Ureter (tissue), 1 donor: ENCODE measurements at regions not wholly inside any gene's neighbourhood (a gene's known extent, or its start where the extent isn't known, plus 50 kb on each side); places are given as distances from the start of the nearest gene placed in this dataset.

Source experiments
- DNase-seq: peaks from one replicate; pipeline ENCODE4 v3.0.0-alpha.2; 2020; ENCODE audit warnings: low spot score
- donor health status: DM: yes; HTN: yes; CAD: no.

DNA sequence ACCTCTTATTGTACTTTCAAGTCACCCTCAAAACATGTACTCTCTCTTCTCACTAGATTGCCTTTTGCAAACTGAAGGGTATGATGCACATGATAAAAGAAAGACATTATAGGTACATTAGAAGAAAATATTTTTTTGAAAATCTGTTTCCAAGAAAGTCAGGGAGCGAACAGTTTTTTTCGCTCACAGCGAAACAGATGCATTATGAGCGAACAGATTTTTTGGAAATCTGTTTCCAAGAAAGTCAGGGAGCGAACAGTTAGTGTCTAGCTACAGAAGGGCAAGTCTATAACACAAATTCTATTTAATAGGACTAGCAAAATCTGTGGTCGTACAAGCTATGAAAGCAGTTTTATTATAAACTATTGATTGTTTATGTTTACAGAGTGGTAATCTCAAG is 296.2 kb upstream of the ANO3 start:
- DNase-seq: no peak

DNA sequence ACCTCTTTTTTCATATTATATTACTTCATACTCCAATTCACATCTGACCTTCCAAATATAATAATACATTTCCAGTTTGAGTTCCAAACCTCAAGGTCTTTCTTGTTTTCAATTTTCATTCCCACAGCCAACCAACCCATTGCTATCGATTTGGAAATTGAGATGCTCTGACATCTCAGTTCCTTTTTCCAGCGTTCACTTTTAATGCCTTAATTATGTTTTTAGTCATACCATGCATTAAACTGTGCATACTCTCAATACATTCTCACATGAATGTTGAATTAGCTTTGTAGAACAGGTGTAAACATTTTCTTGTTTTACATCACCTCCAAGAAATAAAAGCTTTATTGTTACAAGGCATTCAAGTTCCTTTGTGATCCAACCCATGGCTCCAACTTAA is 294.2 kb upstream of the ANO3 start:
- no peak for DNase-seq

DNA sequence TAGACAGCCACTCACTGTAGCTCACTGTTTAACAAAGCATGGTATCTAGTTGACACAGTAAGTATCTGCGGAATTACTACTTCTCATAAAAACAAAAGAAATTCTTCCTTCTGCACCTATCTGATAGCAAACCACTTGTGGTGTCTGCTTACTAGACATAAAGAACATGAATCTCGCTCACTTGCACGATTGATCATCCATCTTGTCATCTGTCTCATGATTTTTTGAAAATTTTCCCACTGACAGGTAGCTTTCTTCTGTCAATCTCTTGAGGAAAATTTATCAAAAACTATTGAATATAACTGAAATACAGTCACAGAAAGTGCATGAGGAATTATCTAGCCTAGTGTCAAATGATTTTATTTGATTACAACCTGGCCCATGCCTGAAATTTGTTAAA is 291.6 kb upstream of the ANO3 start:
- no peak for DNase-seq

DNA sequence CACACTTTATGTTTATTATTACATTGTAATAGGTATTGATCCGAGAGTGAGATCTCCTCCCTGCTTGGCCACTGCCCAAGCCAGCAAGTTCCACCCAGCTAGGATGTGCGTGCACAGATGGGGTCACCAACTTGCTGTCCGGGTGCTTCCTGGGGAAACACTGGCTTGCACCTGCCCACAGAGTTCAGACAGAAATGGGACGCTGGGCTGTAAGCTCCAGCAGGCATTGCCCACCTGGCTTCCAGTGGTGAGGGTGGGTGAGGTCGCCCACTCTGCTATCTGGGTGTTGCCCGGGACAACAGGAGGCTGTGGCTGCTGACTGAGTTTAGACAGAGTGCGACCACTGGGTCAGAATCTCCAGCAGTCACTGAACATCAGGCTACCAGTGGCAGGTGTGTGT is 289.8 kb upstream of the ANO3 start:
- DNase-seq: no peak

DNA sequence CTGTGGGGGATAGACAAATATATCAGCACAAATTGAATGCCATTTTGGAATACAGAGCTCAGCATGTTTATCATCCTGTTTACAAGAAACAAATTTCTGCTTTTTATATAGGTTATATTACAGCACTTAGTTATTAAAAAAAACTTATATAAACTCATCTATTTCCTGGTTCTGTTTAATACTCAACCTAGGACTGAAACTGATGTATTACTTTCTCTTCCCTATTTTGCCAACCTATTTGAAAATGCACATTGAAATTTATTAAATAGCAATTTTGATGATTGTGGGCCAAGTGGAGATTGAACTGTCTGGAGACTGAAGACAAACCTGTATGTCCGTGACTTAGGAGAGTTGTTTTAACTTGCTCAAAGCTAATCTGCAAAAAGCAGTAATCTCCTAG is 288.3 kb upstream of the ANO3 start:
- DNase-seq: no peak

DNA sequence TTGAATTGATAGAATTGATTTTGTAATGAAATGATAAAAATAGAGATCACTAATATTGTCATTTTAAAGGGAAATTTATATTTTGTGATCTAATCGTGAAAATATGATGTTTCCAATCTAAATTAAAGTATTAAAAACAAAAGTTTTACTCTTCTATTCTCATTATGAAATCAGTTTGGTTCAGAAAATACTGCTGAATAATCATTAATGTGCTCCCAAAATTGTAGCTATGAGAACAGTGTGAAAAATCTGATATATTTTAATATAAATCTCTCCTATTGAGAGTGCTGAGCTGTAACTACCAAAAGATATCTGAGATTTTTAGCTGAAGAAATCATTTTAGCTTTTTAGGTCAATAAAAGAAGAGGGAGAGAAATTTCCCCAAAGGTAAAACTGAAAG is 287.5 kb upstream of the ANO3 start:
- DNase-seq: no peak

DNA sequence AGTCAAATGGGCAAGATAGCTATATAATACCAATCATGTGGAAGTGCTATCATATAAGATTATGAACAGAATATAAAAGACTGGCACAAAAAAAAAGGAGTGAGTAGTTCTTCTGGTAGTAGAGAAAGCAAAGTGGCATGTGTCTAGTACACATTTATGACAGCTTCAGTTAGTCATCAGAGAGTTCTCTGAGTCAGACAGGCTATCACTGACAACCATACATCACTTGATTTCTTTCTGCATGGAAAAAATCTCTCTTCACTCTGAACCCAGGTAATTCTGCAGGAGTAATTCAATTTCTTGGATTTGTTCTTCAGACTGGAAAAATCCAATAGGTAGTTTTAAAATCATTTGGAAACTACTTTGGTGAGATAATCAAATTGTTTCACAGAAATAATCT is 286.8 kb upstream of the ANO3 start:
- DNase-seq: no peak

DNA sequence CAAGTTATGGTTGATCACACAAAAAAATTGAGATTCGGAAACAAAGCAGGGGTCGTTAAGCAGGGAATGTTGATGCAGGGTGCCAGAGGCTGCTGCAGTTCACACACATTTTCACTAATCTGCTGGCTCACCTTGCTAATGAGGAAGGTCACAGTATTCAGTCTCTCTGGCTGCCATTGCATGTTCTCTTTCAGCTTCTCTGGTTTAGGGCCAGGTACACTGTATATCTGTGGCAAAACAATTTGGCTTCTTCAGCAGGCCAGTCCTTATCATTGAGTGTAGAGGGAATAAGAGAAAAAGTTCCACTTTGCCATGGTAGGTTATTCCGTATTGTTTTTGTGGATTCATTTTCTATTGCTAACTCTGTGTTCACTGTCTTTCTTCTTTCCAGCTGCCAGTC is 283.7 kb upstream of the ANO3 start:
- DNase-seq: no peak

DNA sequence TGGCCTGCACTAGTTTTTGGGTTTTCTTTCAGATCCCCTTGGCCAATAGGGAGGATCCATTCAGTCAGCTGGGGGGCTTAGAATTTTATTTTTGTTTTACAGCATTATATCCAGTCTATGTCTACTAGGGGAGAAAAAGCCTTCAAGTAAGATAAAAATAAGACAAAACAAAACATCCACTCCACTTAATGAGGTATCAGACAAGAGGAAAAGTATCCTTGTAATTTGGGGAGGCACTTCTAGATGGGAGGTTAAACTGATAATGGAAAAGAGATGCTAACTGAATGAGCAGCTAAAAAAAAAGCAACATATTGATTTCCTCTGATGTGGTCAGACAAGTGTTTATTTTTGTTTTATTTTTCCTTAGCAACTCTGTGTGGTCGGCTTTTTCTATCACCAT is 278.0 kb upstream of the ANO3 start:
- no peak for DNase-seq

DNA sequence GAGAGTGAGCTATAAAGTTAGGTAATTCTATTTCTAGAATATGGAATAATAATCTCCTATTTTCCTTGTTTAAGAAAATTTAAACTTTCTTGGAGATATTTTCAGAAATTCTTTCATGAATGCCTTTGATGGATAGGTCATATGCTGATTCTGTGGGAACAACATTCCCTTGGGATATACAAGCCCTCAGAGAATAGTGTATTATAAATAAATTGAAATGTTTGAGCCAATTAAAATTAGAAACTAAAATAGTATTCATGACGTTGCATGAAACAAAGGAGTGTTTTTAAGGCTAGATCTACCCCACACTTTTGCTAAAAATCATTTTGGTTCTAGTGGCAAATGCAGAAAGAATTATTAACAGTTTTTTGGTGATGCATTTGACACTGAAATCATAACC is 269.3 kb upstream of the ANO3 start:
- no peak for DNase-seq

DNA sequence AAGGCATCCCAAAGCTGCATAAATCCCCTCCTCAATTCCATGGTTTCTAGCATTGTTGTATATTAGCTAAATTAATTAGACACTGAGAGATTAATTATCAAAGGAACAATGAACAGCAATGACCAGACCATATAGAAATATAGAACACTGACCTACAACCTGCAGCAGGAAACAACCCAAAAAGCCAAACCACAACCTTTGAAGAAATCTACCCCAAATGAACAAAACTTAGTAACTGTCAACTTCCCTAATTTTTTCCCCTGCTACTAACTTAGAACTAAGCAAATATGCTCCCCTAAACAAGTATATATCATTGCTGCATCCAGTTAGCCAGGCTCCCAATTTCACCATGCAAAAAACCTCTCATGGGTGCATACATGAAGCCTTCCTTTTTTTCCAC is 268.0 kb upstream of the ANO3 start:
- no peak for DNase-seq

DNA sequence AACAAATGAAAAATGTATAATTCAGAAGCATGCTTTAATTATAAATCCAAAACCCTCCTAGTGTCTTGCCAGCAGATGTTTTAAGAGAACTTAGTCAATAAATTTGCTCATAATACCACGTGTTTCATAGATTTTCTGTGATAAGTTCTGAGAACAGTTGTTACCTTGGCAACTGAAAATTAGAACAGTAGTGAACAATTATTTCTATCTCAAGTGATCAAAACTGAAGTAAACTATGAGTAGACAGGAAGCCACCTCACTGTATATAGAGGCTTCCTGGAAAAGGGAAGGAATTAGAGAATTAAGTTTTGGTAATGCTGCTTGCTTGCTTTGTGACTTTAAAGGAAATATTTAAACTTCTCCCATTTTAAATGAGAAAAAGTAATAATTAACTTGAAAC is 266.0 kb upstream of the ANO3 start:
- DNase-seq: no peak

DNA sequence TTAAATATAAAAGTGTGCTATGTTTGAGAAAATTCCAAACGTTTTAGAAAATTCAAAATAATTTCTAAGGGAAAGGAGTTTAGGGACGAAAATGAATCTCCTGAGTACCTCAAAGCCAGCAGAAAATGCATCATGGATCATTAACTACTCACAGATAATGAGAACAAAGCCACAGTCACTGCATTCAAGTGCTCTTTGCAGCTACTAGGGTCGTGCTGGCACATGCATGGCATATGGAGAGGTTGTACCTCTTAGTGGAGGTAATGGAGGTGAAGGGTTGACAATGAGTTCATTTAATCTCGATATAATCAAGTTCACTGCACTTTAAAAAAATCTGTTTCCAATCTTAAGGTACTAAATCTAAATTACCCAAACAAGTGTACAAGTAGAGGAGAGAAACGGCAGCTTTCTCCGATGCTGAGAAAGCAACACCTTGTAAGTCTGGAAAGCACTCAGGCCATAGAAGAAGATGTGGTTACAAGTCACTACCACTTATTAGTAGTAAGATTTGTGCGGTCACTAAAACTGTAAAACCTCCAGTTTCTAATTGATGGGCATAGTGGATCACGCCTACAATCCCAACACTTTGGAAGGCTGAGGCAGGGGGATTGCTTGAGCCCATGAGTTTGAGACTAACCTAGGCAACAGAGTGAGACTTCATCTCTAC is 261.1 kb upstream of the ANO3 start:
- no peak for DNase-seq

DNA sequence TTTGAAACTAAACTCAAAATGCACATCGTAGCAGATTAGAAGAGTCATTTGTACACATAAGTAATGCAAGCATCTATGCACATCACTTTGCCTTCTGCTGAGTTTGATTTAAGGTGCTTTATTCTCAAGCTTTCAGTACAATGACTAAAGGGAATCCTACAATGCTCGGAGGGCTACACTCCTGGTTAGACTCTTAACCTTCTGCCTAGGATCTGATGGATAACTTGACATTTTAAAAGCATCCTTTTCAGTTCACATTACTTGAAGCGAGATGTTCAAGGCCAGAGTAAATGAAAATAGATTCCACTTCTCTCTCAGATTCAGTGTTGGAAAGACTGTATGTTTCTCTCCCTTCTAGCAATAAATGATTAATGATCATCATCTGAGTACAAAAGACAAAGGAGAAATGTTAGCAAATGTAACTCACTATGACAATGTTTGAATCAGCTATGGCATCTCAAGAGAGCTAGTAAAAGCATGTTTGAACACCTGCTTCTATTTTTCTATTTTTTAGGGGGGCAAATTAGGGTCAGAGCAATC is 259.2 kb upstream of the ANO3 start:
- DNase-seq: no peak

DNA sequence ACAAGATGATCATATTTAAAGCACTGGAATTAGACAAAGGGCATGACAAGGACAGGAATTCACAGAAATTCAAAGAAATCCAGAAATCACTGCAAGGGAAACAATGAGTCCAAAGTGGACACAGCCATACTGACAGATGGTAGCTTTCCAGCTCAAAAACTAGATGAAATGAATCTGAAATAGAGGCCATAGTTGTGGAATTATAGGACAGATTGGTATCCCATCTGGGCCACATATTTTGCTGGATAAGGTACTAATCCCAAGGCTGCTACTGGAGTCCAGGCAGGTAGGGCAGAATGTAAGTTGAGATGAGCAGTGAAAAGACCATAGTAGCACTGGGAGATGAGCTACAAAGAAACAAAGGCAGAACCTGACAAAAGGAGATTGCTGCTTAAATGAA is 258.3 kb upstream of the ANO3 start:
- DNase-seq: no peak

DNA sequence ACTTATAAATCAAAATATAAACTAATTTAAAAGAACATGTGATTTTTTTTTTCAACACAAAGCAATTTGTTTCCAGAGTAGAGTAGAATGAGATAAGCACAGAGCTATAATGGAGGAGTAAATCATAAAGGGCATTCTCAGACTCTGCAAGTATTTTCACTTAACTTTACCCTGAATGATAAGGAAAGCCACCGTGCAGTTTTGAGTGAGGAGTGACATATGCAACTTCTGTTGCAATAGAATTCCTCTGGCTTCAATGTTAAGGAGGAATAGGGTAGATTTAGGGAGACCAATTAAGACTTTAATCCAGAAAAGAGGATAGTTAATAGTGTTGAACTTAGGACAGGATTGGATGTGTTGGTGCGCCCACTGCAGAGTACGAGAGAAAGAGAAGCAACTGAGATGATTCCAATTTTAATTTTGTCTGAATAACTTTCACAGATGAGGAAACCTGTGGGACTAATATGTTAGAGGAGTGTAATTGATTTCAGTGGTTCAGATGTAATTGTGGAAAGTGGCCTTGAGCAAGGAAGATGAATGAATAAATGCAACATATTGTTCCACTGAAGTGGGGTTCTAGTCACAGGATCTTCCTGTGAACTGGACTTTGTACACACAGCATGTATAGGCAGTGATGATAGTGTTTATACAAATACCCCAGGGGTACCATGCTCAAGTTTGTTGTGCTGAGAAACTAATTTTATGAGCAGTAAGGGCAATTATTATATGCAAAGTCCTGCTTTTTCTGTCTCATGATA is 255.5 kb upstream of the ANO3 start:
- no peak for DNase-seq

DNA sequence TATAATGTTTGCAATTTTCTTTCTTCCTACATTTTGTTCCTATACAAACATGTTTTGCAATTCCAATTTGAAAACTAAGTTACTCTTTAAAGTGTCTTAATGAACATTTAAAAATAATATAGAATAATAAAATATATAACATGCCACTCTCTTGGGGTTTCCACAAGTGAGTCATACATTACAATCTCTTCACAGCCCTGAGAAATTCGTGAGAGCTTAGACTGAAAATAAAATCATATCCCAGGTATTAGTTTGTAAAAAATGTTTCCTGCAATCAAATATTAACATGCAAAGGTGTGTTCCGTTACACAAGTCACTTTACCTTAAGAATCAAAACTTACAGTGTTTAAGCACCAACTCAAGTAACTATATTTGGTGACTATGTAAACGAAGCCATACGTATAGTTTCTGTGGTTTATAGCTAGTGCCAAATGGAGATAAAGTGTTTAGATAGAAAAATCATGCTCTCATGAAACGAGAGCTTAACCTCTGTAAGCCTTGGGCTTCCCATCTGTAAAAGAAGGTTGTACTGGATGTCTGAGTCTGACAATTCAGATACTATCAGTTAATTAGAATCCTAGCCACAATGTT is 253.6 kb upstream of the ANO3 start:
- no peak for DNase-seq

DNA sequence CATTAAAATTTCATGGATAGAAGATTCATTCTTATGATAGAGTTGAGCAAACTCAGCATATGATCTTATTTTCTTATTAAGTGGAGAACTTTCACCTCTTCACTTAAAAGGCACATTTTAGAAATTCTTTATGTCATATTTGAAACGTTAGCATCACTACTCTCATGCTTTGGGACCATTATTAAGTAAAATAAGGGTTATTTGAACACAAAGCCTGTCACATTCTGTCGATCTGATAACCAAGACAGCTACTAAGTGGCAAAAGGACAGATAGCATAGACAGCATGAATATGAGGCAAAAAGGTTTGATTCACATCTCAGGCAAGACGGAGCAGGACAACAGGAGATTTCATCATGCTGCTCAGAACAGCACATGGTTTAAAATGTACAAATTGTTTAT is 247.6 kb upstream of the ANO3 start:
- DNase-seq: no peak

DNA sequence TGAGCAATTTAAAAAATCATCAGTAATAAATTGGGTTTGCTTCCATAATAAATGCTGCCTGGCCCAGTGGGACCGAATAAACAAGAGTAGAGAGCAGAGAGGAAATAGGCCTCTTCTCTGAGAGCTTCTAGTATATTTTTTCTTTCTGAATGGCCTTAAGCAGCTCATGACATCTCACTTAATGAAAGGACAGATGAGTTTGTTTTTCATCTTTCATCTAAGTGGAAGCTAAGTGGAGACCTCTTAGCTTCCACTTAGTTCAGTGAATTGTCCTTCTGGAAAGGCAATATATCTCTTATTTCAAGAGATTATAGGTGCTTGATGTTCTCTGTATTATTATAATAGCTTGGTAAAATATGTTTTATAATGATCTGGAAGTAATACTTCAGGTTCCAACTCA is 245.9 kb upstream of the ANO3 start:
- no peak for DNase-seq

DNA sequence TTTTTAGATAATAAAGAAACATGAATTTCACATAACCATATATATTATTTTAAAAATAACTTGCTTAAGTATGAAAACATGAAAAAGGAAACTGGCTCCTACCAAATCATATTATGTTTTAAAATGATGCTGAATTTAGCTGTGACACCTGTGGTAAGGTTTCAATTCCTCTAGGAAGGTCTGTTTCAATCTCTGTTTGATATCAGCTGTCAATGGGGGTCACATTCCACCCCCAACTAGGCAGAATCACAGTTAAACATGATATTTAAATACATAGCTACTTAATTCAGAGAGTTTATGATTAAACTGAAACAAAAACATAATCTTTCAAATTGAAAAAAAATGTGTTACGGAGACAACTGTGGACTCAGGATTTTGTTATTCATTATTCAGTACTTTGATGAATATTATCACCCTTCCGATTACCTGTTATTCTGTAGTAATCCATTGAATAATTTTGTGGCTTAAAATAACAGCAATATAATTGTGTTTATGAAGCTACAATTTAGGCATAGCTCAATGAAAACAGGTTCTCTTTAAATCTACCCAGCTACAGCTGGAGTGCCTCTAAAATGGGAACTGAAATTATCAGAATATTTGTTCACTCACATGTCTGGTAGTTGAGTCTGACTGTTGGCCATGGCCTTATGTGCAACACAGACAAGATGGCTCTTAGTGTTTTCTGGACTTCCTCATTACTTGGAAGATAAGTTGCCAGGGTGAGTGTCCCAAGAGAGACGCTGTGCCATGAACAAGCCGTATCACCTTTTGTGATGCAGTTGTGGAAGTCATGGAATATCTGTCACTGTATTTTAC is 244.6 kb upstream of the ANO3 start:
- no peak for DNase-seq

DNA sequence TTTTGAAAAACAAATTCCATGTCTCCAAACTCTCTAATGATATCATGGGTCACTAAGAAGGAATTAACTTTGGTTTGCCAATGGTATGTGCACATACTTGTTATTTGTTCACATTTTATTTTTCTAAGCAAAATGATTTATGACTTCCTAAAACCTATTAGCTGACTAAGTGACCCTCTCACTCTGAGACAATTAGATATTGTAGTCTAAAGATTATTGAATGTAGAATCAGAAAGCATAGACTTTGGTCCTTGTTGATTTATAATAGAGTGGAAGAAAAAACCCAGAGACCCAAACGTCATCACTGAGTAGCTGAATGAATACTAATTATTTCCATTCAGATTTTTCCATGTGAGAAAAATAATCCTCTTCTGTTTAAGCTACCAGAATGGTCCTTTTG is 243.5 kb upstream of the ANO3 start:
- DNase-seq: no peak

DNA sequence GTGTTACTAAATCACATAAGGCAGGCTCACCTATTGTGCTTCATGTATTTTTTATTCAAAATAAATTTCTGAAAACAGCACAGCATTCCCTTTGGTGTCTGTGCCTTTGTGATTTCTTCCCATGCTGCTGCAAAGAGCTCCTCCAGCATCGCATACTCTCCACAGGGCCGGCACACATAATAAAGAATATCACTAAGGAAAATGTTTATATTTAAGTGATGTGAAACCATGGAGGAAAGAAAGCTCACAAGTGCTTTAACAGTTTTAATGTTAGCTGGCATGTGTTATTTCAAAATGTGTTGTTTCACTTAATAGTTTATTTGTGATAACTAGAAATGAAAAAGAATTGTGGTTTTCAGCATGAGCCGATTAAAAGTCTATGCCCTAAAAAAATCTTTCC is 241.3 kb upstream of the ANO3 start:
- no peak for DNase-seq
